Smooth muscle cell (in vitro differentiated cells): ENCODE measurements at regions not wholly inside any gene's neighbourhood (a gene's known extent, or its start where the extent isn't known, plus 50 kb on each side); places are given as distances from the start of the nearest gene placed in this dataset.

Experiments
- DNase-seq: peaks from one replicate; lab custom pipeline; 2025; ENCODE audit not compliant: unreplicated experiment; lab: John Stamatoyannopoulos, UW
- H2AFZ ChIP-seq: fragments of 200-600 bp; sonication (generic); 2 replicates; pipeline ENCODE4 v1.6.0; 2016; ENCODE audit warnings: antibody characterized with exemption, low read depth, mild to moderate bottlenecking
- H3F3A ChIP-seq: fragments of 200-600 bp; sonication (generic); 2 replicates; pipeline ENCODE4 v1.6.0; 2017; ENCODE audit warnings: antibody characterized with exemption, low read depth
- H3K27ac ChIP-seq: fragments of 200-600 bp; sonication (generic); 2 replicates; pipeline ENCODE4 v1.5.1; 2016; ENCODE audit warnings: low read depth, mild to moderate bottlenecking
- H3K27me3 ChIP-seq: fragments of 200-600 bp; sonication (generic); 2 replicates; pipeline ENCODE4 v1.6.1; 2016; ENCODE audit warnings: low read depth, mild to moderate bottlenecking
- H3K36me3 ChIP-seq: fragments of 200-600 bp; sonication (generic); 2 replicates; pipeline ENCODE4 v1.5.1; 2016; ENCODE audit warnings: low read depth
- H3K4me1 ChIP-seq: fragments of 200-600 bp; sonication (generic); 2 replicates; pipeline ENCODE4 v1.5.1; 2016; ENCODE audit warnings: low read depth
- H3K4me2 ChIP-seq: fragments of 200-600 bp; sonication (generic); 2 replicates; pipeline ENCODE4 v1.6.0; 2016; ENCODE audit warnings: mild to moderate bottlenecking
- H3K4me3 ChIP-seq: fragments of 200-600 bp; sonication (generic); 2 replicates; pipeline ENCODE4 v1.5.1; 2016; ENCODE audit warnings: mild to moderate bottlenecking
- H3K79me2 ChIP-seq: fragments of 200-600 bp; sonication (generic); 2 replicates; pipeline ENCODE4 v1.6.0; 2016; ENCODE audit warnings: low read depth, mild to moderate bottlenecking
- H3K9ac ChIP-seq: fragments of 200-600 bp; sonication (generic); 2 replicates; pipeline ENCODE4 v1.6.0; 2016; ENCODE audit warnings: low read depth
- H3K9me3 ChIP-seq: fragments of 200-600 bp; sonication (generic); replicated peaks from 2 replicates; pipeline ENCODE4 v1.5.1; 2016; ENCODE audit warnings: low read depth
- H4K20me1 ChIP-seq: fragments of 200-600 bp; sonication (generic); 2 replicates; pipeline ENCODE4 v1.6.0; 2016; ENCODE audit warnings: low read depth
- WGBS: methylation state at CpG from one replicate; pipeline ENCODE4 v1.1.7; 2016; ENCODE audit warnings: low lambda C conversion rate; 5-methylcytosine and 5-hydroxymethylcytosine counted together
- TF ChIP-seq, protein P1 (sequence below): fragments of 200-600 bp; sonication (generic); IDR thresholded peaks from 2 replicates; pipeline ENCODE4 v1.5.1; 2017; ENCODE audit warnings: borderline replicate concordance, mild to moderate bottlenecking, antibody characterized with exemption; ENCODE audit not compliant: insufficient read depth, poor library complexity, severe bottlenecking

DNA sequence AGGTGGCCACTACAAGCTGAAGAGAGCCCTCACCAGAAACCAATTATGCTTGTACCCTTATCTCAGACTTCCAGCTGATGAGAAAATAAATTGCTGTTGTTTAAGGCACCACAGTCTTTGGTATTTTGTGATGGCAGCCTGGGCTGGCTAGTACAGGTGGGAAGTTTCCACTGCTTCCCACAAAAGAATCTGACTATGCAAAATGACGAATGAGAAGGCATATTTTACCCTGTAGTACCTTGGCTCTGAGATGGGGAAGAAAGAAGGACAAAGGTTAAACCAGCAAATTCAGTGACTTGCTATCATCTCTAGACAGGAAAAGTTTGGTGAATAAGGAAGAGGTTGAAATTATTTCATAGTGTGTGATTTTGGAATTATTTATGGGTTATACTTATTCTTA is 112.8 kb upstream of the ELL2 start:
- TF ChIP-seq, protein P1, sequence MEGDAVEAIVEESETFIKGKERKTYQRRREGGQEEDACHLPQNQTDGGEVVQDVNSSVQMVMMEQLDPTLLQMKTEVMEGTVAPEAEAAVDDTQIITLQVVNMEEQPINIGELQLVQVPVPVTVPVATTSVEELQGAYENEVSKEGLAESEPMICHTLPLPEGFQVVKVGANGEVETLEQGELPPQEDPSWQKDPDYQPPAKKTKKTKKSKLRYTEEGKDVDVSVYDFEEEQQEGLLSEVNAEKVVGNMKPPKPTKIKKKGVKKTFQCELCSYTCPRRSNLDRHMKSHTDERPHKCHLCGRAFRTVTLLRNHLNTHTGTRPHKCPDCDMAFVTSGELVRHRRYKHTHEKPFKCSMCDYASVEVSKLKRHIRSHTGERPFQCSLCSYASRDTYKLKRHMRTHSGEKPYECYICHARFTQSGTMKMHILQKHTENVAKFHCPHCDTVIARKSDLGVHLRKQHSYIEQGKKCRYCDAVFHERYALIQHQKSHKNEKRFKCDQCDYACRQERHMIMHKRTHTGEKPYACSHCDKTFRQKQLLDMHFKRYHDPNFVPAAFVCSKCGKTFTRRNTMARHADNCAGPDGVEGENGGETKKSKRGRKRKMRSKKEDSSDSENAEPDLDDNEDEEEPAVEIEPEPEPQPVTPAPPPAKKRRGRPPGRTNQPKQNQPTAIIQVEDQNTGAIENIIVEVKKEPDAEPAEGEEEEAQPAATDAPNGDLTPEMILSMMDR = no peak
- no peak overlapping the region for H3K9ac ChIP-seq

DNA sequence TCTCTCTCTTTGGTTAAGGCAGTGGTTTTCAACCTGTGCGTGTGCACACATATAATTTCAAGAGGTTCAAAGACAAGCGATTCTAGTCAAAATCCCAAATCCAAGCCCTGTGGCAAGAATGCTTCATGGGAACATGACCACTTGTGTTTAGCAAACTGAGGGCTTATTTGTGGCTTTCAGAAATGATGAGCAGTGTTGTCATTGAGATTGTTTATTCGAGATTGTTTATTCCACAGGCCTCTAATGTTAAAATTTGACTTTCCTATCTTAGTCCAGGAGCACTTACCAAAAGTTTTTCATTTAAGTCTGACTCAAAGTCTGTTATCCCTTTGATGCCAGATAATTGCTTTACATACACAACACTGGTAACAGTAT is 111.1 kb upstream of the ELL2 start:
- Histone ChIP-seq H3K4me1 (peaks cover 6% of the 10 kb centered on the region), H3K27ac (no peak overlapping the region)
- DNase-seq = no peak

More for the DNA sequence above, 112.8 kb upstream of the ELL2 start:
- H3K27me3 ChIP-seq = no peaks in the 10 kb centered on the region
- H3K27ac ChIP-seq = no peak overlapping the region
- no peak overlapping the region for H3K4me3 ChIP-seq
- H3F3A ChIP-seq = no peaks in the 10 kb centered on the region
- no peaks in the 10 kb centered on the region for H3K9me3 ChIP-seq
- H3K79me2 ChIP-seq = no peaks in the 10 kb centered on the region
- DNase-seq = no peak
- H3K4me2 ChIP-seq = no peak overlapping the region
- no peaks in the 10 kb centered on the region for H4K20me1 ChIP-seq
- H3K4me1 ChIP-seq = peaks cover 4% of the 10 kb centered on the region
- no peaks in the 10 kb centered on the region for H3K36me3 ChIP-seq
- WGBS = 93% methylated on average over 1 of the region's 1 CpG
- H2AFZ ChIP-seq = no peak overlapping the region

DNA sequence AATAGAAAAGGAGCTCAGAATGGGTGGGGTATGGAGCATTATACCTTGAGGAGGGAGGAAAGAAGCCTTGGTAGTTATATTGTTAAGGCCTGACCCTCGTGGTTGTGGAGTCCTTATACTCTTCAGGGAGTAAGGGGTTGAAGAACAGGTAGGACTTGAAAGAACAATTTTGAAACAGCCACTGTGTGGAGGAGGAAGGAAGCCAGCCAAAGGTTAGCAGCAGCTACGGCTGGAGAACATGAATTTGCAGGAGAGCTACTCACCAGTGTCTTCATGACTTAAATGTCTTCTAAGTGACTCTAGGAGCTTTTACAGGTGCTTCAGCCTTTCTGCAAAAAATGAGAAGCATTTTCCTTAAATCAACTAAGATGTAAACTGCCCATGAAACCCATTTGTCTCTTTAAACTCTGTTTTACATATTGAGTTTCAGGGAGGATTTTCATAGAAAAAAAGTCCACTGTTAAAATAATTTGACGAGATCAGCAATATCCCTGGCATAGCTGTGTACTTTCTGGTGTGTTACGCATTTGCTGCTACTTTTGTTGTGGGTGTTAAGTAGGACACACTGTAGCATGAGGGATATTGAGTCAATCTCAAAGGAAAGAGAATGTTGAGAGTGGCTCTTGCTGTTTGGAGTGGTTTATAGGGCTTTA is 110.6 kb upstream of the ELL2 start:
- TF ChIP-seq, protein P1 = no peak
- H3K27ac ChIP-seq = no peak overlapping the region
- no peak overlapping the region for H3K9ac ChIP-seq
- peaks cover 11% of the 10 kb centered on the region for H3F3A ChIP-seq
- H2AFZ ChIP-seq = no peak overlapping the region
- no peaks in the 10 kb centered on the region for H3K36me3 ChIP-seq
- H3K27me3 ChIP-seq = no peaks in the 10 kb centered on the region
- no peak for DNase-seq
- 80% methylated on average over 4 of the region's 4 CpGs for WGBS
- H3K9me3 ChIP-seq = no peaks in the 10 kb centered on the region
- no peak overlapping the region for H3K4me2 ChIP-seq
- H4K20me1 ChIP-seq = no peaks in the 10 kb centered on the region
- no peak overlapping the region for H3K4me3 ChIP-seq
- H3K4me1 ChIP-seq = peaks cover 11% of the 10 kb centered on the region
- H3K79me2 ChIP-seq = no peaks in the 10 kb centered on the region

More for the DNA sequence above, 111.1 kb upstream of the ELL2 start:
- peaks cover 6% of the 10 kb centered on the region for H3F3A ChIP-seq
- H3K4me3 ChIP-seq = no peak overlapping the region
- TF ChIP-seq, protein P1 = no peak
- no peaks in the 10 kb centered on the region for H3K79me2 ChIP-seq
- H3K9ac ChIP-seq = no peak overlapping the region
- no peaks in the 10 kb centered on the region for H3K27me3 ChIP-seq
- no peaks in the 10 kb centered on the region for H3K9me3 ChIP-seq
- H4K20me1 ChIP-seq = no peaks in the 10 kb centered on the region
- no peak overlapping the region for H3K4me2 ChIP-seq
- no peaks in the 10 kb centered on the region for H3K36me3 ChIP-seq
- 55% methylated on average over 3 of the region's 3 CpGs for WGBS
- no peak overlapping the region for H2AFZ ChIP-seq

DNA sequence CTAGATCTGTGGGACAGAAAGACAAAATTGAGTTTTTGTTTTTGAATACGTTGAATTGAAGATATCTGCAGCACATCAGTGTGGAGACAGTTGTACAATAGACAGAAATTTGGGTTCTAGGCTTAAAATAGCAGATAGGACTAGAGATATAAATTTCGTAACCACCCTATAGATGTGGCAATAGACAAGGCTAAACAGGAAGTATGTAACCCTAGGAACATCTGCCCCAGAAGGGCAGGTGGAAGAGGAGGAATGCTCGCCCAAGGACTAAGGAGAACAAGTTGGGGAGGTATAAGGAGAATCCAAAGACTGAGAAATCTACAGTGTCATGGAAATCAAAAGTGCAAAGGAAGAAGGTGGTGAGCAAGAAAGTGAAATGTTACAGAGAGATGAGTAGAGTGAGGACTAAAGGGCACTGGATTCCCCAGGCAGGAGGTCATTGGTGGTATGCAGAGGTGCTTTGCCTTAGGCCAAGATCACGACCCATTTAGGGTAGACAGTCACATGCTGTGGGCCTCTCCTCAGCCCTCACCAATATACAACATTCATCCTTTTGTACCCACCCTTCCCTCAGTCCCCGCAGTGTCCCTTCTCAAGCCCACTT is 109.1 kb upstream of the ELL2 start:
- WGBS = 90% methylated on average over 5 of the region's 5 CpGs
- no peak overlapping the region for H3K4me3 ChIP-seq
- TF ChIP-seq, protein P1 = no peak

More for the DNA sequence above, 109.1 kb upstream of the ELL2 start:
- H3K27me3 ChIP-seq = no peaks in the 10 kb centered on the region
- no peaks in the 10 kb centered on the region for H3K9me3 ChIP-seq
- no peaks in the 10 kb centered on the region for H4K20me1 ChIP-seq
- DNase-seq = no peak
- H2AFZ ChIP-seq = no peak overlapping the region
- no peak overlapping the region for H3K27ac ChIP-seq
- no peak overlapping the region for H3K9ac ChIP-seq
- H3K4me1 ChIP-seq = peaks cover 24% of the 10 kb centered on the region
- H3F3A ChIP-seq = peaks cover 11% of the 10 kb centered on the region
- no peak overlapping the region for H3K4me2 ChIP-seq
- H3K36me3 ChIP-seq = no peaks in the 10 kb centered on the region
- H3K79me2 ChIP-seq = no peaks in the 10 kb centered on the region
